Activated T-cell treated with anti-CD3 and anti-CD28 coated beads, Interleukin-2, amount 50 U/mL, for 72 hours (primary cell): ENCODE measurements at regions not wholly inside any gene's neighbourhood (a gene's known extent, or its start where the extent isn't known, plus 50 kb on each side); places are given as distances from the start of the nearest gene placed in this dataset.

Source experiments
- ATAC-seq, 2 donors: fragments of 150-1000 bp; cut with Tn5 transposase; replicated peaks in 1 of 2; 2 replicates each; pipeline ENCODE4 v1.10.0; 2021; ENCODE audit warnings: moderate library complexity in 2 of 2, mild to moderate bottlenecking in 1 of 2
- DNase-seq, 2 donors: peaks; one replicate each; pipeline ENCODE4 v3.0.0; 2021 to 2022; ENCODE audit warnings: mixed read lengths in 1 of 2
- H3K27ac Mint-ChIP-seq: one replicate; pipeline ENCODE4 v1.8.0; 2022; ENCODE audit warnings: mild to moderate bottlenecking, moderate library complexity, mixed read lengths
- H3K27me3 Mint-ChIP-seq: one replicate; pipeline ENCODE4 v1.8.0; 2022; ENCODE audit warnings: low read depth, mixed read lengths
- H3K36me3 Mint-ChIP-seq, 2 donors: one replicate each; pipeline ENCODE4 v1.8.0; 2022; ENCODE audit warnings: mixed read lengths in 2 of 2, mild to moderate bottlenecking in 1 of 2; ENCODE audit not compliant: insufficient read depth in 2 of 2
- H3K4me1 Mint-ChIP-seq: one replicate; pipeline ENCODE4 v1.8.0; 2022; ENCODE audit warnings: low read depth, mixed read lengths
- H3K4me3 Mint-ChIP-seq, 2 donors: one replicate each; pipeline ENCODE4 v1.8.0; 2022; ENCODE audit warnings: mild to moderate bottlenecking in 2 of 2, mixed read lengths in 2 of 2, moderate library complexity in 2 of 2
- H3K9me3 Mint-ChIP-seq, 2 donors: one replicate each; pipeline ENCODE4 v1.8.0; 2022; ENCODE audit warnings: mixed read lengths in 2 of 2

GRCh38 chr6:80480421-80481157 lies 374.1 kb downstream of the BCKDHB start:
- H3K4me1 Mint-ChIP-seq, result no peaks in the 10 kb centered on the region
- H3K36me3 Mint-ChIP-seq, result no peaks in the 10 kb centered on the region
- H3K4me3 Mint-ChIP-seq, result no peak overlapping the region
- H3K27me3 Mint-ChIP-seq, result no peaks in the 10 kb centered on the region
- ATAC-seq, result no peak
- no peak for DNase-seq
- no peaks in the 10 kb centered on the region for H3K9me3 Mint-ChIP-seq
- no peak overlapping the region for H3K27ac Mint-ChIP-seq

- DNase-seq (no peak), ATAC-seq (no peak)
- Mint-ChIP-seq H3K27ac (no peak overlapping the region), H3K4me3 (no peak overlapping the region), H3K9me3 (no peaks in the 10 kb centered on the region), H3K27me3 (no peaks in the 10 kb centered on the region), H3K36me3 (no peaks in the 10 kb centered on the region), H3K4me1 (no peaks in the 10 kb centered on the region)
These were observed 371.6 kb downstream of the BCKDHB start for GRCh38 chr6:80478030-80478429.

DNA sequence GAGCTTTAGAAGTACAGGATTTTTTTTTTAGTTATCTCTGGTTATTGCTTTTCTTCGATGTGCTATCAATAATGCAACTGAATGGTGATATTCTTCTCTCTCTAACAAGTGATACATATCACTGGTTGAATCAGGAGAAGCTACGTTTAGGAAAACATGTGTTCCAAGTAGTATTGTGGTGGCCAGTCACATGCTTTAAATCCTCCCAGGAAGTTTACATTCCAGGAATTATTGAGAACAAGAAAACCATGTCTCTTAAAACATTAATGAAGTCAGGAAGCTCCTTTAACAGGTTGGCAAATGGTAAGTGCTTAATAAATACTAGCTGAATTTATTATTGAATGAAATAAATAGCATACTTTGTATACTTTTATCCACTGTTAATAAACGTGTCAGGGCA lies 371.1 kb downstream of the BCKDHB start:
- no peaks in the 10 kb centered on the region for H3K27me3 Mint-ChIP-seq
- ATAC-seq (no peak), DNase-seq (no peak)
- no peaks in the 10 kb centered on the region for H3K4me1 Mint-ChIP-seq
- no peak overlapping the region for H3K27ac Mint-ChIP-seq
- no peaks in the 10 kb centered on the region for H3K36me3 Mint-ChIP-seq
- no peak overlapping the region for H3K4me3 Mint-ChIP-seq
- H3K9me3 Mint-ChIP-seq, result no peaks in the 10 kb centered on the region

DNA sequence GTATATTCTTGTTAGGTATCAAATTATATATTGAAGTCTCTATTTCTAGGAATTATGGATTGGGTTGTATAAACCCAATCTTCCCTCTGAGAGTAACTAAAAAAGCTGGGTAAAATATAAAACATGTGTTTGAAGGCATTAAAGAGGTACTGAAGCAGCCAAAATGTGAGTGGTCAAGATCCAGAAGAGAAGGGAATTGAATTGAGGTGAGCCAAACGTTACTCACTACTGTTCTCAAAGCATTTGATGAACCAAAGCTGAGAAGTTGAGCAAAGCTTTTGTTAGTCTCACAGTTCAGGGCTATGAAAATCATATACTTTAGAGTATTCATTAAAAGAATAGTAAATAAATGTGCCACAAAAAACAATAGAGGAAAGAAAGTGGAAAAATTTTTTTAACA lies 365.8 kb downstream of the BCKDHB start:
- Mint-ChIP-seq H3K4me3 (no peak overlapping the region), H3K9me3 (no peaks in the 10 kb centered on the region)

DNA sequence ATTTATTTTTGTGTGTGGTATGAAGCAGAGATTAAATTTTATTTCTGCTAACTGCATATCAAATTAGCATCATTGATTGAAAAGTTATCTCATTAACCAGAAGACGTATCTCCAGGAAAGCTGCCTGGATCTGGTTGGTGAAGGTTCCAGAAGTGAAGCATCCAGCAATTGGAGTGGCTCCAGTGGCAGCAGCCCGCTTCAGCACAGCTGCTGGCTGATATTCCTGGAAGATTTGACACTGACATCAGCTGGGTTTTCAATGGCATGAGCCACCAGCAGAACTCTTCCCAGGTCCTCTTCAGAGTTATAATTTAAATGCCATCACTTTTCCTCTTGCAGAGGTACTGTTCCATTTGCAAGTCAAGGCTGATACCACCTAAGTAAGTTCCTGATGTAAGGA lies 363.5 kb downstream of the BCKDHB start:
- Mint-ChIP-seq H3K36me3 (no peaks in the 10 kb centered on the region), H3K4me3 (no peak overlapping the region), H3K9me3 (no peaks in the 10 kb centered on the region), H3K4me1 (no peaks in the 10 kb centered on the region), H3K27ac (no peak overlapping the region), H3K27me3 (no peaks in the 10 kb centered on the region)
- DNase-seq, result no peak
- ATAC-seq, result no peak

More for the DNA sequence above, 365.8 kb downstream of the BCKDHB start:
- H3K27ac Mint-ChIP-seq, result no peak overlapping the region
- DNase-seq, result no peak
- no peaks in the 10 kb centered on the region for H3K36me3 Mint-ChIP-seq
- no peaks in the 10 kb centered on the region for H3K27me3 Mint-ChIP-seq
- no peak for ATAC-seq
- no peaks in the 10 kb centered on the region for H3K4me1 Mint-ChIP-seq

- Mint-ChIP-seq H3K4me3 (no peak overlapping the region), H3K27me3 (no peaks in the 10 kb centered on the region), H3K27ac (no peak overlapping the region), H3K9me3 (no peaks in the 10 kb centered on the region), H3K36me3 (no peaks in the 10 kb centered on the region), H3K4me1 (no peaks in the 10 kb centered on the region)
- no peak for DNase-seq
- ATAC-seq, result no peak
These were observed 361.9 kb downstream of the BCKDHB start for GRCh38 chr6:80468398-80468797.

DNA sequence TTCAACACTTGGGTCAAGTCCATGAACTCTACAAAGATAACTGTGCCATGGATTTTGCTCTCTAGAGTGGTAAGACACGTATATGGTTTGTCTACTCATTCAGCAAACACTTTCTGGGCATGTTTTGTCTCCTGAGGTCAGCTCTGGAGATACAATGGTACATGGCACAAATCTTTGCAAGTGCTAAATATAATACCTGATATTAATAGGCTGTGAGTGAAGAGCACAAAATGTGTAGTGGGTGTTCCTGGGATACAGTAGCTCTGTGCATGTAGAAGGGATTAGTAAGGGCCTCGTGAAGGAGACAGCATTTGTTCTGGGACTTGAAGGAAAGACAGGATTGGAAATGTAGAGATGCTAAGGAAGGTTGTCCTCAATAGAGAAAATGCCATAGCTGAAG lies 360.9 kb downstream of the BCKDHB start:
- no peaks in the 10 kb centered on the region for H3K27me3 Mint-ChIP-seq
- no peaks in the 10 kb centered on the region for H3K4me1 Mint-ChIP-seq
- H3K9me3 Mint-ChIP-seq, result no peaks in the 10 kb centered on the region
- ATAC-seq (no peak), DNase-seq (no peak)
- no peak overlapping the region for H3K27ac Mint-ChIP-seq
- H3K36me3 Mint-ChIP-seq, result no peaks in the 10 kb centered on the region
- H3K4me3 Mint-ChIP-seq, result no peak overlapping the region

- no peak overlapping the region for H3K27ac Mint-ChIP-seq
- DNase-seq (no peak), ATAC-seq (no peak)
- H3K4me3 Mint-ChIP-seq, result no peak overlapping the region
- no peaks in the 10 kb centered on the region for H3K36me3 Mint-ChIP-seq
- H3K9me3 Mint-ChIP-seq, result no peaks in the 10 kb centered on the region
- H3K27me3 Mint-ChIP-seq, result no peaks in the 10 kb centered on the region
- H3K4me1 Mint-ChIP-seq, result no peaks in the 10 kb centered on the region
These were observed 360.5 kb downstream of the BCKDHB start for GRCh38 chr6:80466981-80467380.

DNA sequence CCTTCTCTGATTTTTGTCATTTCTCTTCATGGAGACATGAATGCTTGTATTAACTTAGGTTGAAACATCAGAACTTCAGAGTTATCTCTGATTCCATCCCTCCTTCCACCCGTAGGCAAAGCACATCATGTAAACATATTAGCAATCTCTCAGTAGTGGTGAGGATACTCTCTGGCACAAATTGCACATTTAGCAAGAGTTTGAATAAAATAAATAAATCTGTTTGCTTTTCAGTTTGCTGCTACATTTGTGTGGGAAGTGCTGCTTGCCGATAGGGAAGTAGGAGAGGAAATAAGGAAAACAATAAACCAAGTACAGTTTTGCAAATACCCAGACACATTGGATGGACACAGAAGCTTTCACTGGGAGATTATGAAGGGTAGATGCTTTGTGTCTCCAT lies 359.0 kb downstream of the BCKDHB start:
- Mint-ChIP-seq H3K4me1 (no peaks in the 10 kb centered on the region), H3K36me3 (no peaks in the 10 kb centered on the region), H3K9me3 (peaks cover 0 to 3% of the 10 kb centered on the region in 2 donors), H3K4me3 (no peak overlapping the region), H3K27me3 (no peaks in the 10 kb centered on the region), H3K27ac (no peak overlapping the region)
- ATAC-seq, result no peak
- DNase-seq, result no peak

GRCh38 chr6:80464901-80465300 lies 358.4 kb downstream of the BCKDHB start:
- no peak overlapping the region for H3K4me3 Mint-ChIP-seq
- ATAC-seq (no peak), DNase-seq (no peak)
- H3K4me1 Mint-ChIP-seq, result no peaks in the 10 kb centered on the region
- no peaks in the 10 kb centered on the region for H3K36me3 Mint-ChIP-seq
- H3K27me3 Mint-ChIP-seq, result no peaks in the 10 kb centered on the region
- H3K9me3 Mint-ChIP-seq, result peaks cover 0 to 3% of the 10 kb centered on the region in 2 donors
- no peak overlapping the region for H3K27ac Mint-ChIP-seq

DNA sequence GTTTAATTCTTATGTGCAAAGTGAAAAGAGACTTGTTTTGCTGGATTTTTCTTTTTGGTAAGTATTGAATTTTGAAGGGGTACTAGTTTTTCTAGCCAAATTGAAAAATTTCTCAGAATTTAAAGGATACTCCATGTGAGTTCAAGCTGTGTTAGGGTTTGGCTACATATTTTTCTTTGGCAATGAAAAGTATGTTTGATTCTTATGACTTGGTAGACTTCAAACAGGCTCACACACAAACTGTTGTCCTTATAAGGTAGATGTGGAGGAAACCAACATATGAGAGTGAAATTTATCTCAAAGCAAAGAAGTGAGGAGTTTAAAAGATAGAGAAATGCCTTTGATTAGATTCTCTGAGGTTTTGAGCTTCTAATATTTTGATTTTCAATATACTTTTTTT lies 356.7 kb downstream of the BCKDHB start:
- peaks cover 0 to 3% of the 10 kb centered on the region in 2 donors for H3K9me3 Mint-ChIP-seq
- H3K4me3 Mint-ChIP-seq, result no peak overlapping the region
- no peaks in the 10 kb centered on the region for H3K27me3 Mint-ChIP-seq
- H3K4me1 Mint-ChIP-seq, result no peaks in the 10 kb centered on the region
- DNase-seq, result no peak
- no peaks in the 10 kb centered on the region for H3K36me3 Mint-ChIP-seq
- no peak overlapping the region for H3K27ac Mint-ChIP-seq
- no peak for ATAC-seq

DNA sequence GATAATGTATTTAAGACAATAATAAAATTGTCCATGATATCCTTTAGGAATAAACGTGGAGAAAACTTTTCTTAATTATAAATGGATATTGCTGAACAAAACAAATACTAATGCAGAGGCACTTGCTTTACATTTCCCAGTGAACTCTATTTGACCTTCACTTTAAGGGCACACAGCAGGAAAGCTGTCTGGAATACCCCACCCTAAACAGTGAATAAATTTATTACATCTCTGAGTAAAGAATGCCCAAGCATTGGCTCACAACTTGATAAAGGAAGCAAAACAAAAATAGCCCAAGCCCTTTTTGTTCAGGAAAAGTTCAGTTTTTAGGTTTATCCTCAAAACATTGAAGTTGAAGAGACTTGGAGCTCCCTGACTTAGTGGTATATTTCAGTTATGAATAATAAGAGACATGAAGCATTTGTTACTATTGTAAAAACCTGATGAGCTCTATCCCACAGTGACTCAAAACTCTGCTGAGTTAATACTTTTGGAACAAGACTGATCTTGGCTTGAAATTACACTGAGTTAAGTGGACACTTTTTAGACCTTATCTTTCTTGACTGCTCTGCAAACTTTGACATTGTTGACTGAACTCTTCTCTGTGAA lies 353.9 kb downstream of the BCKDHB start:
- no peaks in the 10 kb centered on the region for H3K36me3 Mint-ChIP-seq
- no peak overlapping the region for H3K27ac Mint-ChIP-seq
- H3K9me3 Mint-ChIP-seq, result peaks cover 0 to 3% of the 10 kb centered on the region in 2 donors
- peaks cover under 1% of the 10 kb centered on the region for H3K4me1 Mint-ChIP-seq
- DNase-seq (no peak), ATAC-seq (no peak)
- no peak overlapping the region for H3K4me3 Mint-ChIP-seq
- H3K27me3 Mint-ChIP-seq, result no peaks in the 10 kb centered on the region

DNA sequence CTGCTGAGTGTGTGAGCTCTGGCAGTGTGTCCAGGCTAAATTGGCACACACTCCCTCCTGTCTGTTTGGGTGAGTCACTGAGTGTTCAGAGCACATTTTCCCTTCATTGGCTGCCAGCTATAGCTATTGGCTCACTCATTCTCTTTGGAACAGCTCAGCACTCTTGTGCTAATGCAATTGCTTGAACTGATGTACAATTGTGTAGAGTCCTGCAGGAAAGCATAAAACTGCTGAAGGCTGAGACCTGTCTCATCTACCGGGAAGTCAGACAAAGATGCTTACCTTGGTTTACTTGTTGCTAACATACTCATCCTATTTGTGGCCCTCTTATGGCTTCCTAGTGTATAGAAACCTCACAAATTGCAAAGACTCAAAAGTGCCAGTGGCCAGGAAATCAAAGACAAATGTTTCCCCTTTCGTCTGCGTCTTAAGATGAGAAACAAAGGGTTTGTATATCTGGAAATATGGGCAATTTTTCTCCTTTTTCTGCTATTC lies 351.0 kb downstream of the BCKDHB start:
- H3K4me1 Mint-ChIP-seq, result peaks cover 17% of the 10 kb centered on the region
- H3K27me3 Mint-ChIP-seq, result no peaks in the 10 kb centered on the region
- H3K27ac Mint-ChIP-seq, result no peak overlapping the region
- DNase-seq, result no peak
- H3K9me3 Mint-ChIP-seq, result peaks cover 1 to 3% of the 10 kb centered on the region in 2 donors
- no peaks in the 10 kb centered on the region for H3K36me3 Mint-ChIP-seq
- ATAC-seq, result no peak
- no peak overlapping the region for H3K4me3 Mint-ChIP-seq
